NCI-H345 treated with DMSO at 0.1 percent for 48 hours (cell line): ENCODE measurements at regions not wholly inside any gene's neighbourhood (a gene's known extent, or its start where the extent isn't known, plus 50 kb on each side); places are given as distances from the start of the nearest gene placed in this dataset.
A peak's percentile ranks its signal among the peaks of the same experiment; 100 is the strongest.

Experiments used
- DNase-seq: peaks from one replicate; lab custom pipeline; 2025; ENCODE audit not compliant: unreplicated experiment; lab: John Stamatoyannopoulos, UW

GRCh38 chr15:80308002-80308401, 56.0 kb upstream of the CTXND1 start:
- DNase-seq, result no peak

GRCh38 chr15:80309769-80310384, 57.9 kb upstream of the CTXND1 start:
- DNase-seq, result peak; percentile 1

GRCh38 chr15:80310776-80311175, 58.8 kb upstream of the CTXND1 start:
- DNase-seq, result no peak

GRCh38 chr15:80315289-80315987, 63.4 kb upstream of the CTXND1 start:
- no peak for DNase-seq

GRCh38 chr15:80317389-80318182, 65.6 kb upstream of the CTXND1 start:
- no peak for DNase-seq

GRCh38 chr15:80321853-80322252, 69.8 kb upstream of the CTXND1 start:
- DNase-seq, result no peak

GRCh38 chr15:80323285-80323684, 71.3 kb upstream of the CTXND1 start:
- no peak for DNase-seq

GRCh38 chr15:80324545-80325080, 72.6 kb upstream of the CTXND1 start:
- no peak for DNase-seq

GRCh38 chr15:80325206-80325605, 73.2 kb upstream of the CTXND1 start:
- DNase-seq, result no peak

- DNase-seq, result no peak
Measured at GRCh38 chr15:80326270-80326669, 74.3 kb upstream of the CTXND1 start.

- DNase-seq, result no peak
Measured at GRCh38 chr15:80328496-80328895, 75.7 kb upstream of the ARNT2 start.

- no peak for DNase-seq
Measured at GRCh38 chr15:80331886-80332406, 72.2 kb upstream of the ARNT2 start.

- DNase-seq, result no peak
Measured at GRCh38 chr15:80333261-80333660, 70.9 kb upstream of the ARNT2 start.

GRCh38 chr15:80334521-80334920, 69.7 kb upstream of the ARNT2 start:
- DNase-seq, result no peak

- no peak for DNase-seq
Measured at GRCh38 chr15:80339601-80340000, 64.6 kb upstream of the ARNT2 start.

GRCh38 chr15:80342148-80342547, 62.0 kb upstream of the ARNT2 start:
- DNase-seq, result no peak

- no peak for DNase-seq
Measured at GRCh38 chr15:80343554-80343992, 60.6 kb upstream of the ARNT2 start.

- DNase-seq, result no peak
Measured at GRCh38 chr15:80350941-80351610, 53.1 kb upstream of the ARNT2 start.
